ENCODE measurements at regions not wholly inside any gene's neighbourhood (a gene's known extent, or its start where the extent isn't known, plus 50 kb on each side); places are given as distances from the start of the nearest gene placed in this dataset.
"Not testable (repeated sequence)": the region's sequence is repeated elsewhere in the genome, so short reads cannot be mapped to it uniquely, and the experiment has no call there.

DNA sequence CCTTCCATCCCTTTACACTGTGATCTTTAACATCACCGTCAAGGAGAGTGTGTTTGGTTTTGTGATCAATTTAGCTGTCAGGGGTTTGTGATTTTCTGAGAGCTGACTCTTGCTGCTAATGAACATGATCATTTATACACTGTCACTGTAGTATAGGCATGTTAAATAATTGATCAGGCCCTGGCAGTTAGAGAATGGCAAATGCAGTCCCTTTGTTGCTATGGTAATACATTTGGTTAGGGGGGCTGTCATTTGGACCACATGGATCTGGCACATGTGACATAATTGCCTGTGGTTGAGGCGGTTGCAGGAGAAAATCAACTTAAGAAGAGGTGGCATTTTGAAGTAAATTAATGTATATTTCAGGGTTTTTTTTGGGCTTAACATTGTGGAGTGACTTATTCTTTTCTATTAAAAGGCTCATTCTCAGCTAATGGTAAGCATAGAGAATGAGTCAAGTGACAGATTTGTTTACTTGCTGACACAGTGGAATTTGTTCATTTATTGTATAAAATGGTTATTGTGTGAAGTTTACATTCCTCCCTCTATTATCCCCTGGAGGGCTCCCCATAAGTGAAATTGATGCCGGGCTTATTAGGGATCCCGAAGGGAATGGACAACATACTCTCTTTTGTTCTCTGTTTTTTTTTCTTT, 114.0 kb downstream of the FHIP1A start:
- DNase-seq (ENCODE audit: low spot score): no peak

DNA sequence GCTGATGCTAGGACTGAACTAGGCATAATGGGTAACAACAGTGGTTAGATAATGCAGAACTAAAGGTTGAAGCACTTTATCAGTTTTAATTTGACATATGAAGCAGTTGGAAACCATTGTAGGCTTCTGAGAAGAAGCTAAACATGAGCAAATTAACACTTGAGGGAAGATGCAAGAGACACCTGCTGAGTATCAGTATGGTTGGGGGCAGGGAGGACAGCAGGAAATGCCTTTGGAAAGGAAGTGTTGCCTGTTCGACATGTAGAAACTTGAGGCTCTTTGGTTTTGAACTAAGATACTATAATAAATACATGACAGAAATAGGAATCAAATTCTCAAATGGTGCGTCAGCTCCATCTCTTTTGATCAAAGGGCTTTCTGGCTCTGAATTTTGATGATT, 115.6 kb downstream of the FHIP1A start:
- DNase-seq (ENCODE audit: low spot score): no peak

DNA sequence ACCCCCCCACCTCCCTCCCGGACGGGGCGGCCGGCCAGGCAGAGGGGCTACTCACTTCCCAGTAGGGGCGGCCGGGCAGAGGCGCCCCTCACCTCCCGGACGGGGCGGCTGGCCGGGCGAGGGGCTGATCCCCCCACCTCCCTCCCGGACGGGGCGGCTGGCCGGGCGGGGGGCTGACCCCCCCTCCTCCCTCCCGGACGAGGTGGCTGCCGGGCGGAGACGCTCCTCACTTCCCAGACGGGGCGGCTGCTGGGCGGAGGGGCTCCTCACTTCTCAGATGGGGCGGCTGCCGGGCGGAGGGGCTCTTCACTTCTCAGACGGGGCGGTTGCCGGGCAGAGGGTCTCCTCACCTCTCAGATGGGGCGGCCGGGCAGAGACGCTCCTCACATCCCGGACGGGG, 117.5 kb downstream of the FHIP1A start:
- DNase-seq (ENCODE audit: low spot score): not testable (repeated sequence)

DNA sequence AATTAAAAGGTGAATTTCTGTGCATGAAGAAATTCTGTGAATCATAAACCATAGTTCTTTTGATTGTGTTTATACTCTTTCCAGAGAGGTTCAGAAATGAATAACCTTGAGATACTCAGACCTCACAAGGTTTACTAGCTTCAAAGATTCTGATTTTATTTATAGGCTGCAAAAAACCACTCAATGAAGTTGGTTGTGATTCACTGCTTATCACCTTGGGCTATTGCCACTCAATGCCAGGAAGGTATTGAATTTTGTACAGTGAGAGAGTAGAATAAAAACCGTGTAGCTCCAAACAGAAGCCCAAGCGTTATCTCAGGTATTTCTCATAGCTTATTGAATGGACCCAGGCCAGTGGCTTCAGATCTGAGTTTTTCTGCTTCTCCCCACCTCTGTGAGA, 118.7 kb downstream of the FHIP1A start:
- no peak for DNase-seq (ENCODE audit: low spot score)

DNA sequence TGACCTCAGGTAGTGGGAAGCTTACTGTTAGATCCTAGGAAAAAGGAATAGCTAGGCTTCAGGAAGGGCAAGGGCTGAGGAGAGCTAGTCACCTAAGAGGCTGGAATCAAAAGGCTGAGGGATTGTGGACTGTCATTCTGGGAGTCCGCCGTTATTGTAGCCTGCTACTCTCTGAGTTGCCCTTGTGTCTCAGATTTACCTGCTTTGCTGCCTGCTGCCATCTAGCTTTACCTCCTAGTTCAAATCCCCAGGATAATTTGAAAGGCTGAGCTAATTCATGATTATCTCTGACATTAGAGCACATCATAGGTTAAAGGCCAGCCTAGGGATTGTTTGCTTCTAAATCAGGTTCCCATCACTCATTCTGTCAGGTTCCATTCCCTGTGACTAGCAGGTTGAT, 120.2 kb downstream of the FHIP1A start:
- DNase-seq (ENCODE audit: low spot score): no peak

DNA sequence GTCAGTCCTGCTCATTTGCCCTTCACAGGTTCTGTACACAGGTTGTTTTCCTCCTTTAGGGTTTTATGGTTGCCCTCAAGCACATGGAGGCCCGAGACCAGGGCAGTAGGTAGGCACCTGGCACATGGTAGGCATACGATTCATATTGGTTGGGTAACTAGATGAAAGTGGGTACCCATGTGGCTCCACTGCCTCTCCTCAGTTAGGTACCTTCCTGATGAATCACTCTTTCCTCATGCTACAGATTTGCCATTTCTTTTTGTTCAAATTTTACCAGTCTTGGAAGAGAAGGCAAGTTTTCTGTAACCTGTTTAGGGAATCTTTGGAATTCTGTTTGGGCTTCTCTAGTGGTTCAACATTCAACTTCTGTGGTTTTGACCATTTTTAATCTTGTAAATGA, 121.3 kb downstream of the FHIP1A start:
- no peak for DNase-seq (ENCODE audit: low spot score)

DNA sequence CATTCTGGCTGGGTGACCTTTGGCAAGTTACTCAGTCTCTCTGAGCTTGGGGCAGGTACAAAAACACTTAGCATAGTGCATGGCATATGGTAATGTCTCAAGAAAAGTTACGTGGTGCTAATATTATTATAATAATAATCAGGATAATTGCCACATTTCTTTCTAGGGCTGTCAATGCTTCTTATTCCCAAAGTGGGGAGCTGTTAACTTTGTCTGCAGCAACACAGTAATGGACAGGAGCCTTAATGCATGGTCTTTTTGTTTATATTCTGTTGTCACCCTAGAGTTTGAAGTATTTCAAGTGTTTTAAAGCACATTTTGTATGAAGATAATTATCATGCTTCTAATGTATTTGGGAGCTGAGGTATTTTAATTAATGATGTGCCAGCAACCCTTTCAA, 121.8 kb downstream of the FHIP1A start:
- DNase-seq (ENCODE audit: low spot score): no peak

DNA sequence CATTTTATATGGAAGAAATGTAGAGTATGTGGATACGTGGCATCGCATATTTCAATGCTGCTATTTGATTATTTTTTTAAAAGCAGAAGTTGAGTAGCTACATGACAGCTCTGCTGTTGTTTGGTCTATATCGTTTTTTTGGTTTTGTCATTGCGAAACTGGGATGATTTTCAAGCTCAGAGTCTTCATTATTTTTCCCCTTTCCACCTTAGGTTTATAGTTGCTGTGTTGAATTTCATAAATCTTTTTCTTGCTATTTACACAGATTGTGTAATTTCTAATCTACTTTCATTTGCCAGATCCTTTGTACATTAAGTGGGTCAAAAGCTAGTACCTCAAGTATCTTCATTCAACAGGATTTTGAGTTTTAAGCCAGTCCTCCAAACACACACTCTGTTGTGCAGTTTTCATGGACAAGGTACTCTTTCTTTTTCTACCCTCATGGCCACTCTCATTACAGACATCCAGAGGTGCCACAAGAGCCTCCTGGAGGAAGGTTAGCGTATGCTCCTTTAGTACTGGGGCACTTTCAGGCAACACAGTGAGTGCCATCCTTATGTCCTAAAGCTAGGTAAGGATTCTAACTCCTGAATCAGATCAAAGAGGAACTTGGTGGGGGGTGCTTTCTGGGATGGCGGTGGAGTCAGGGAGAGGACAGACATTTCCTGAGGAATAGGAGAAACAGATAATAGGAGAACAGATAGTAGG, 123.2 kb downstream of the FHIP1A start:
- no peak for DNase-seq (ENCODE audit: low spot score)

DNA sequence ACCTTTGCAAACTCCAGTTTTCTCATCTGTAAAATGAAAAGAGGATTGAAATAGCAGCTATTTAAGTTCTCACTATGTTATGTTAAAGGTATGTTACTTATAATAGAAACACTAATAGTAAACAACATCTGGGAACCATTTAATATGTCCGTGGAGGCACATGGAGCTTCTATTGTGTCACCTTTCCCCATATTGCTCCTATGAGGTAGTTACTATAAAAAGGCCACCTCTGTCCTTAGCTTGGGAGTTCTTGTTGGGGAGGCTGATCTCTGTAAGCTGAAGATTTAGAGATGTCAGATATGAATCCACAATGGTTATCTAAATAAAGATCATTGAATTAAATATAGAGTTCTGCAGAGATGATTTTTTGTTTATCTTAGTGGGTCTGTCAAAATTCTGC, 125.2 kb downstream of the FHIP1A start:
- no peak for DNase-seq (ENCODE audit: low spot score)

DNA sequence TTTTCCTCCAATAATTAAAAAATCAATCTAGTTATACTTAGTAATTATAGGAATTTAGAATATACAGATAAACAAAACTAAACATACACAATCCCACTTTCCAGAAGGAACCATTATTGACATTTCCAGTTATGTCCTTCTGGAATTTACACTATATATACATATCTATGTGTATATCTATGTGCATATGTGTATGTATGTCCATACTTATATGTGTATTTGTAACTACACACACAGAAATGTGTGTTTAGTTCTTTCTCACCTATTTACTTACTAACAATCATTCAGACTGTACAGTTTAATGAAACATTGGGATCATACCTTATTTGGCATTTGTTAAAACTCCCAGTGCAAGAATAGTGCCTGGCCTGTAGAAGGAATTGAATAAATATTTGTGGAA, 126.4 kb downstream of the FHIP1A start:
- DNase-seq (ENCODE audit: low spot score): no peak

DNA sequence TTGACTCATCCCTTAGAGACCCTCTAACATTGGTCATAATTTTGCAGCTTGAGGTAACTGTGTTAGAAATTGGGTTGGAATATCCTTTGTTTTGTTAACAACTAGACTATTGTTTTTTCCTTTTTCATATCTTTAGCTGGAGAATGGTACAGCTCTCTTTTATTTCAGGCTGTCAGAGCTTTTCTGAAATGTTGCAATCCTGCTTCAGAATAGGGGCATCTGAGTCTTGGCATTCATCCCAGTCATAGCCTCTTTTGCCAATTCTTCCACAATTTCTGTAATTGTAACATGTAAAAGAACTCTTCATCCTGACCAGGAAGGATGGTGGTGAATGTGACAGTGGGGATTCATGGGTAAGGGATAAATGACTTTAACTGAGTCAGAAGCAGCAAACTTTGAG, 128.7 kb downstream of the FHIP1A start:
- no peak for DNase-seq (ENCODE audit: low spot score)

DNA sequence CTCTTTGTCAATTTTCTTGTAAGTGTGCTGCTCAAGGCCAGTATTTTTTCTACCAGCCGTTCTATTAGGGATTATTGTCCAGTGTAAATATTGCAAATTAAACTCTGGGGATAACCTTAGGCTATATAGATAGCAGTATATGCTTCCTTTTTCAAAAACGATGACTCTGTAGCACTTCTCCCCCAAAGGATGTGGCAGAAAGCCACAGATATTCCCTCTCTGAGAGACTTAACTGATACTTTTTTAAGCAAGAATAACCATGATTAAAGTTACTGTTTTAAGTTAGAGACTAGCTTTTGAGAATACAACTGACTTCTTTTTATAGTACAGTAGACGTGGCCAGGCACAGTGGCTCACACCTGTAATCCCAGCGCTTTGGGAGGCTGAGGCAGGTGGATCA, 130.0 kb downstream of the FHIP1A start:
- DNase-seq (ENCODE audit: low spot score): no peak

DNA sequence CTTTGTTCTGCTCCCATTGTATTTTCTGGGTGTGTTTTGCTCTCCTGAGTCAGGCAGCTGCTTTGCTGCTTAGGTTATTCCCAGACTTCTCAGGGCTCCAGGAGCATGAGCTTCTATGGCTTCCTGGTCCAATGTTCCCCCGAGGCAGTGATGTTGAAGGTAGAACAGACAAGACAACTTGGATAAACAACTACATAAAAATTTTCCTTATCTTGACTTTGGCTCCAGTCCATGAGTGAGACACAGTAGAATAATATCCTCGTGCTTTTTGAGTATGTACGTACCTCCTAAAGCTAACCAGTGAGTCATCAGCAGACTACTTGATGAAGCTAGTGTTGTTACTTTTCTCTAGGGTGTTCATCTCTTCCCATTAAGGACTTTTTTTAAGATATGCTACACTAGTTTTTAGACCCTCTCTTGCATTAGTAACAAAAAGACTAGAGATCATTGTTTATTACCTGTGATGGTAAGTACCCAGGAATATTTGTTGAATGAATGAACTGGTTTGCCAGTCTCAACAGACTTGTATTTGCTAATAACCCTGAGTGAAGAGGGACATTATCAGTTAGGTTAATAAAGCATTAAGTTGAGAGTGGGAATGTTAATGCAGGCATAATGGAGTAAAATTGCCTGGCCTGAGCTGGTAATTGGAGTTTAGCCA, 131.9 kb downstream of the FHIP1A start:
- DNase-seq (ENCODE audit: low spot score): peak; percentile 88

DNA sequence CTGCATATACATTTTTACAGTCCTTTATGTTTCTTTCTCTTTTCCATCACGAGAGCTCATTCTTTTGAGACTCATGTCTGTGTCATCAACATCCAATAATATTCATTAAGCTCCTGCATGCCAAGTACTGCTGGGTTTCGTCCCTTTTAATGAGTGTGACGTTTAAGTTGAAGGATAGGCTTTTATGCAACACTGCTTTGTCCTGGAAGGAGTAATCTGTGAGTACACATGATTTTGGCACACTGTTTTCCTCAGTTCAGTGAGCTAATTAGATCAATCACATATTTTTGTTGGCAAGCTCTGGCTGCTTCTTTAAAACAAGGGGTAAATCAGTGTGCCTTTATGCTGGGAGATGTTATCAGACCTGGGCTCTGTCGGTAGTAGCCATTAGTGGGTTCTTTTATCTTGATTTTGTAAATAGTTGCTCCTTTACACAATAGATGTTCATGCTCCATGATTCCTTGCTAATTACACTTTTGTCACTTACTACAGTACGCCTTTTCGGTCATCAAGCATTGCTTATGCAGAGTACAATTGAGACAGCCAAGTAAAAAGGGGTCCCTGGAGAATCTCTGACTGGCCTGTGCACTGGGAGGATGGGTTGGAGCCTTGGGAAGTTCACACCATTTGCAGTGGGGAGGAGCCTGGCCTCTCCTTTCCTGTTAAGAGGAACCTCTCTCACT, 132.6 kb downstream of the FHIP1A start:
- peak; percentile 29 for DNase-seq (ENCODE audit: low spot score)

DNA sequence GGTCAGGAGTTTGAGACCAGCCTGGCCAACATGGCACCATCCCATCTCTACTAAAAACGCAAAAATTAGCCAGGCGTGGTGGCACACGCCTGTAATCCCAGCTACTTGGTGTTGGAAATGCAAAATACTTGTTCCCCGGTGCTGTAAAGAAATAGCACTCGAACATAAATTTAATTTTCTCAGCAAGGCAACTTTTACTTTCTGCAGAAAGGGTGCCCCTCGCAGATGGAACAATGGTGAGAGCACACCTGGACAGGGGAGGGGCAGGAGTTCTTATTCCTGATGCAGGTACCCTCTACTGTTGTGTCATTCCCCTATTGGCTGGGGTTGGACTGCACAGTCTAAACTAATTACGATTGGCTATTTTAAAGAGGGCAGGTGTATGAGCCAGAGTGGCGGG, 139.7 kb downstream of the FHIP1A start:
- no peak for DNase-seq (ENCODE audit: low spot score)

DNA sequence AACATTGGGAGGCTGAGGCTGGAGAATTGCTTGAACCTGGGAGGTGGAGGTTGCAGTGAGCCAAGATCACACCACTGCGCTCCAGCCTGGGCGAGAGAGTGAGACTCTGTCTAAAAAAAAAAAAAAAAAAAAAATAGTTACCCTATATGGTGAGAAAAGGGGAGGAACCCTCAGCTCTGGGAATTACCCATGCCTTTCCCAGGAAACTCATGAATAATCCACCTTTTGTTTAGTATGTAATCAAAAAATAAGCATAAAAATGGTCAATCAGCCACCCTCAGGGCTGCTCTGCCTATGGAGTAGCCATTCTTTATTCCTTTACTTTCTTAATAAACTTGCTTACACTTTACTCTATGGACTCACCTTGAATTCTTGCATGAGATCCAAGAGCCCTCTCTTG, 140.4 kb downstream of the FHIP1A start:
- DNase-seq (ENCODE audit: low spot score): not testable (repeated sequence)

DNA sequence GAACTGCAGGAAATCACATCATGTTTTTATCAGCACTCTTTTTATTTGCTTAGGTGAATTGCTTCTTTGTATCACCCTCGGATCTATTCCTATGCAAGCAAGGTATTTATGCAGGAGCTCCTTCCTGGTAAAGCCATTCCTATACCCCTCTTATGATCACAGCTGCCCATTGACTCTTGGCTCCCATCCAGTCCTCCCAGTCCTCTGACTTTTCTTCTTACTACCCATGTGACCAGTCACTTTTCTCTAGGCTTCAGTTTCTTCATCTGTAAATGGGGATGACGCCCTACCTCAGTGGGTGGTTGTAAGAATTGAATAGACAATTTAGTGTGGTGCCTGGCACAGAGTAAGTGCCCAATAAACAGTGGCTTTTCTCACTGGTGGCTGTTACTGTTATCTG, 144.9 kb downstream of the FHIP1A start:
- peak; percentile 27 for DNase-seq (ENCODE audit: low spot score)

DNA sequence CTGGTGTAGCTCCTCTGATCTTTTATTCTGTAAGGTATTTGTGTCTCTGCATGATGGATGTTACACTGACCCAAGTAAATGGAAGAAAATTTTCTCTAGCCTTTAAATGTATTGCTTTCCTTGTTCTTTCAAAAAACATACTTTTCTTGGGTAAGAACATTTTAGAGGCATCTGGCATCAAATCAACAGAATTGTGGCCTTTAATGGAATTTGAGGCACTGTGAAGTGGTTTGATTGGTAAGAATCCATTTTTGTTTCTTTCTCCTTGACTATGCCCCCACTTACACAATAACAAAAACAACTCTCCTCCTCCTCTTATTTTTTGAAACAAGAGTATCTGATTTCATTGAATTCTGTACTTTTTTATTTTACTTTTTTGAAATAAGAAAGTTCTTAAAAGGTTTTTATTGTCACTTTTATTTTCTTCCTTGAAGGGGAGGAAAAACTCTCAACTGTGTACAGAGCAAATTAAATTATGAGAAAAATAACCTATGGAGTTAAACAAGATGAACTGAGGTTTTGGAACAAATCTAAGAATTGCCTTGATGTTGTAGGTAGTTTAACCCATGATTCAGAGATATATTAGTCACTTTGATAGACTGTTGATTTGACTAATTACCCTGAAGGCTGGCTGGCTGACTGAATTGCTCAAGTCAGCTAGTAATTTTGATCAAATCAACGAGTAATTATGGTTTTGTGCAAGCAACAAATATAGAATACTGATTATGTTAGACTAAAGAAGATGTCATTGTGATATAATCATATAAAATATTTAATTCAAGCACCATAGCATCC, 146.4 kb downstream of the FHIP1A start:
- DNase-seq (ENCODE audit: low spot score): no peak

DNA sequence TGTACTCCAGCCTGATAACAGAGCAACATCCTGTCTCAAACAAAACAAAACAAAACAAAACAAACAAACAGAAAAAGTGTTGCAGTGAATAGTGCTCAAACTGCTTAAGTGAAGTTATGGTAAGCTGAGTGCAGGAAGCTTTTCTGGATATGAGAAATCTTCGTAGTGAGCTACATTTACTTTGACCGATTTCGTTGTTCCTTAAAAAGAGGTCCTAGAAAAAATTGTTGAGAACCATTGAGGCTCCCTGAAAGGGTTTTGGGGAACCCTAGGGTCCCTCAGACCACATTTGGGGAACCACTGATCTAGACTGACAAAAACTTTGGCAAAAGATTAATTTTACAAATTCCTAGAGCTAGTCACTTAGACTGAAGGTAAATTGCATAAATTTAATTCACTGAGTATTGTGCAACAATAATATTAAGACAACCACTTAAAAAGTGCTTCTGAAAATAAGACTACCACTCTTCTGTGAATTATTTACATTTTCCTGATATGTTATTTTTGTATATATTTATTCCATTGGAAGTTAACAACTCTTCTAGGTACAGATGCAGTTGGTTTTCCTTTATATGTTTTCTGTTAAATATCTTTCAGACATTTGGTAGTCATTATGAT, 149.6 kb downstream of the FHIP1A start:
- DNase-seq (ENCODE audit: low spot score): no peak

DNA sequence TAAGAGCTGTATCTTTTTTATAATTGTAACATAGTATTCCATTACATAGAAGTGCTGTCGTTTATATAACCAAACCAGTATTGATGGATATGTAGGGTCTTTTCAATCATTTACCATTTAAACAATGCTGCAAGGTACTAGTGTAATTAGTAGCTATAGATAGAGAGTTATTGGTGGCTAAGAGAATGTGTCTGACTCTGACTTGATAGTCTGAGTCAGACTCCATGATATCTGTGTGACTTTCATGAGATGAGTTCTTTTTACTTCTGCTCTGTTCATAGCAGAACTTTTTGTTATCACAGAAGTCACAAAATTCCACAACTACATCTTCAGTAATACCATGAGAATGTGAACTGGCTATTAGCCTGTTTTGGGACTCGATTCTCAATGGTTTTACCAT, 150.6 kb downstream of the FHIP1A start:
- DNase-seq (ENCODE audit: low spot score): no peak

DNA sequence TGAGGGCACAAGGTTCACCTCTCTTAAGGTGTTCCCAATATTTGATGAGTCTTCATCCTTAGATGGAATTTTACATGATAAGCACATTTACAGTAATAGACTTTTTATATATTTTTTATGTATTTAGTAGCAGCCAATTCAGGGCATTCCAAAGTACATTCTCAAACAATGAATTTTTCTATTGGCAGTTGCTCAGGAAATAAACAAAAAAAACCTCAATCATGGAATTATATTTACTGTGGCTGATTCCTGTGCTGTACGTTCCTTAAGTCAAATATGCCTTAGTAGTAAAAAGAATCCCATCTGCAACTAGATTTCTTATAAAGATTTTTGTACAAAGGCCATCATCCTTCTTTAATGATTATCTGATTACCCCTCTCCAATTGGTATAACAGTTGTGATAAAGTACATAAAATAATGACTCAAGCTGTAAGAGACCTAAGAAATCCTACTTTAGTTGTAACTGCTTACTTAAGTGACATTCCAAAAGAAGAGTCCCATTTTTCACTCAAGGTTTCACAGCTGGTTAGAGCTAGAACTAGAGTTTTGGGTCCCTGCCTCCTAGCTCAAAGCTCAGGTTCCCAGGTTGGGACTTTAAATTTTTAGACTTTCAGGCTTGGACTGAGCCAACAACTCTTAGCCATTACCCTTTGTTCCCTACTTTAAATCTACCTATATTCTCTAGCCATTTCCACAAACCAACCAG, 152.7 kb downstream of the FHIP1A start:
- DNase-seq (ENCODE audit: low spot score): no peak
